HG02870 (cell line): ENCODE measurements at regions not wholly inside any gene's neighbourhood (a gene's known extent, or its start where the extent isn't known, plus 50 kb on each side); places are given as distances from the start of the nearest gene placed in this dataset.
A peak's percentile ranks its signal among the peaks of the same experiment; 100 is the strongest.

Source experiments
- ATAC-seq: cut with Tn5 transposase; IDR thresholded peaks from one replicate; pipeline ENCODE4 v1.9.1; 2021; ENCODE audit warnings: mild to moderate bottlenecking, moderate library complexity; ENCODE audit not compliant: unreplicated experiment

- ATAC-seq: no peak
Observed at GRCh38 chr7:97466071-97466470, 265.8 kb upstream of the TAC1 start.

GRCh38 chr7:97466999-97467740 is 264.7 kb upstream of the TAC1 start:
- no peak for ATAC-seq

GRCh38 chr7:97468493-97468892 is 263.4 kb upstream of the TAC1 start:
- no peak for ATAC-seq

DNA sequence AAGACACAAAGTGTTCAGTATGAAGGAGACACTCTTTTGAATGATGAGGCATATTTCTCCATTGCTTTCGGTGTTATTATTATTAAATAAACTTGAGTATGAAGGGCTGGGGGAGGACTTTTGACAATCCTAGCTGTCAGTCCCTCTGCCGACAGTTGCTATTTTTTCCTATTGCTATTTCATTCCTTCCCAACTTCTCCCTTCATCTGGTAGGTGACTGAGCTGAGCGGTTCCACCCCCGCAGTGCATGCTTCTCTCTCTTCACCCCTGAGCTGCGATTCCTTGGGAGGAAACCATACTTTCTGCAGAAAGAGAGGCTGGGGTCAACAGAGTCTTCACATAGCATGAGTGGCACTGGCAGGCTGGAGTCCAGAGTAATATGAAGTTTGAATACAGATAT is 261.2 kb upstream of the TAC1 start:
- no peak for ATAC-seq

- no peak for ATAC-seq
Observed at GRCh38 chr7:97471491-97471890, 260.4 kb upstream of the TAC1 start.

- no peak for ATAC-seq
Observed at GRCh38 chr7:97479740-97480290, 252.1 kb upstream of the TAC1 start.

DNA sequence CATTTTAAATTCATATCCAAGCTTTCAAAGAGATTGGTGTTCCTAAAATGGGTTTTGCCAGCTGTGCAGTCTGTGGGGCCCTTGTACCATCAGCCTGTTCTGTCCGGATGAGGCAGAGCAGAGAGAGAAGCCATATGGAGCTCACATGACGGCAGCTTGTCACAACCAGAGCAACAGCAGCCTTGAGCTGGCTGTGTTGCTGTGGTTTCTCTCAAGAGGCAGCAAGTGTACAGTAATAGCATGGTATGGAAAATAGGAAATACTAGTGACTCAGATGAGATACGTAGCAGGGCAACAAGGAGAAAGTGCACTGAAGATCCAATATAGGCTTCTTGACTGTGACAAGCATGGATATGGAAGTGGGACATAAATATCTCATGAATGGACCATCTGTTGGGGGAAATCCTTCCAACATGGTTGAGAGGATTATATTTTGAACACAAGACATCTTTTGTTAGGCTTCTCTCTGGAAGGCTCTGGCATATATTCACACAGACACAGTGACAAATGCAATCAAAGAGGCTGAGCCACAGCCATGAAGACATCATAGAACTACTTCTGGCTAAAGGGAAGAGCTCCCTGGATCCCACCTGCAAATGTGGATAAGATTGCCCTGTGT is 251.0 kb upstream of the TAC1 start:
- no peak for ATAC-seq

DNA sequence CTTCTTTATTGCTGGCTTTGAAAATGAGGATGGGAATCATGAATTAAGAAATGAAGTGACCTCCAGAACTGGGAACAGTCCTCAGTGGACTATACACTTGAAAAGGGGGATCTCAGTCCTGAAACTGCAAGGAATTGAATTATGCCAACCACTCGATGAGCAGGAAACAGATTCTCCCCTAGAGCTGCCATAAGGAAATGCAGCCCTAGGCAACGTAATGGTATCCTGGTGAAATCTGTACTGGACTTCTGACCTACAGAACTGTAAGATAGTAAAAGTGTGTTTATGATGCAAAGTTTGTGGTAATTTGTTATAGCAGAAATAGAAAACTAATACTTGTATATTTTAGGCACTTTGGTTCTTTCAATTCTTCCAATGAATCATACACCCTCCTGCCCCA is 236.4 kb upstream of the TAC1 start:
- ATAC-seq: no peak

GRCh38 chr7:97499204-97499603 is 232.7 kb upstream of the TAC1 start:
- ATAC-seq: no peak

DNA sequence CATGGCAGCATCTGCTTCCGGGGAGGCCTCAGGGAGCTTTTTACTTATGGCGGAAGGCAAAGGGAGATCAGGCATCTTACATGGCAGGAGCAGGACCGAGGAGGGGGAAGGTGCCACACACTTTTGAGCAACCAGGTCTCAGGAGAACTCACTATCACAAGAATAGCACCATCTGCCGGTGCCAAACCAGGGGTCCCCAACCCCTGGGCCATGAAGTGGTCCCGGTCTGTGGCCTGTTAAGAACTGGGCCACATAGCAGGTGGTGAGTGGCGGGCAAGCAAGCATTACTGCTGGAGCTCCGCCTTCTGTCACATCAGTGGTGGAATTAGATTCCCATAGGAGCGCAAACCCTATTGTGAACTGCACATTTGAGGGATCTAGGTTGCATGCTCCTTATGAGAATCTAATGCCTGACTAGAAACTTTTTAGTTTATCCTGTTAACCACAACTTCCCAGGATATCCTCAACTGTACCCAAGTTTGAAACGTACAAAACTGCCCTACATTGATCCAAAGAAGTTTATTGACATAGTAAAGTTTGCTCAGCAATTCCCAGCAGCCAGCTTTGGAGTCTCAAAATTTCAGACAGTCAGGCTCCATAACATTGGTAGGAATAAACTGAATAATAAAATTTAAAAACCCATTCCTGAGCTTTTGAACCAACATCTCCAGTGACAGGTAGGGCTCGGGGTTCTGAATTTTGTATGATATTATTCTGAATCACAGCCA is 228.4 kb upstream of the TAC1 start:
- no peak for ATAC-seq

GRCh38 chr7:97506728-97507127 is 225.2 kb upstream of the TAC1 start:
- no peak for ATAC-seq

DNA sequence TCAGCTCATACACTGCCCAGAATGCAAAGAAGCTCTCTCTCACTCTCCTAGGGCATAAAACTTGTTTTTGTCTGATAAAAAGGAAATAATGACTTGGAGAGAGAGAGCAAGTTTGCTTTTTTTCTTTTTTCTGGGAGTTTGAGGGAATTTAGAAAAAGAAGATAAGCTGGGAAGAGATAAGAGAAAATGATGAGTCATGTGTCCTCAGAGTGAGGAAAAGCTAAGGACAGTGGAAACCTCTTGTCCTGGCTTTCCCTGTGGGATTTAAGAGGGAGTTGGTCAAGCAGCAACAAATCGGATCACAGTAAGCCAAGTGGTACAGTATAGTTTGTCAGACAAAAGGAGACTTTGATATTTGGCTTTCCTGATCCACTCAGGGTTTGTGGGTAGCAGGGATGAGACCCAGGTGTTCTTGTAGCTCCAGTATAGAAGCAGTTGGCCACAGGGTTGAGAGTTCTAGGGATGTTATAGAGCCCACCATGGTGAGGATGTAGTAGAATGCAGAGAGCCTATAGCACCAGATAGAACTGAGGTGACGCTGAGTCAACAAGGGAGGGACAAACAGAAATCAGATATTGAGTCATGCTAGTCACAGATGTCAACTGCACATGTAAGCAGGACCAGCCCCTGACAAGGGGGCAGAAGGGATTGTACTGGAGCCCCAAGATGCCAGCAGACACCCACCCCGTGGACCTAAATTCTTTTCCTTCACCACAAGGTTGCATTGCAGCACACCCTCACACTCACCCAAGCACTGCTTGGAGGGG is 219.3 kb upstream of the TAC1 start:
- ATAC-seq: peak; percentile 69

DNA sequence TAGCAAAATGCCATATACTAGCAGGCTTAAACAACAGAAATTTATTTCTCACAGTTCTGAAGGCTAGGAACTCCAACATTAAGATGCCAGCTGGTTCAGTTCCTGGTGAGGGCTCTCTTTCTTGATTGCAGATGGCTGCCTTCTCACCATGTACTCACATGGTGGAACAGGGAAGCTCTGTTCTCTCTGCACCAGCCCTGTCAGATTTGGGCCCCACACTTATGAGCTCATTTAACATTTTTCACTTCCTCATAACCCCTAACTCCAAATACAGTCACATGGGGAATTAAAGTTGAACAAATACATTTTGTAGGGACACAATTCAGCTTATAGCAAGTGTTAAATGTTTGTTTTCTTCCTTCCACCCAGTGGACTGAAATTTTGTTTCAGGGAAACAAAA is 218.6 kb upstream of the TAC1 start:
- ATAC-seq: peak; percentile 85

DNA sequence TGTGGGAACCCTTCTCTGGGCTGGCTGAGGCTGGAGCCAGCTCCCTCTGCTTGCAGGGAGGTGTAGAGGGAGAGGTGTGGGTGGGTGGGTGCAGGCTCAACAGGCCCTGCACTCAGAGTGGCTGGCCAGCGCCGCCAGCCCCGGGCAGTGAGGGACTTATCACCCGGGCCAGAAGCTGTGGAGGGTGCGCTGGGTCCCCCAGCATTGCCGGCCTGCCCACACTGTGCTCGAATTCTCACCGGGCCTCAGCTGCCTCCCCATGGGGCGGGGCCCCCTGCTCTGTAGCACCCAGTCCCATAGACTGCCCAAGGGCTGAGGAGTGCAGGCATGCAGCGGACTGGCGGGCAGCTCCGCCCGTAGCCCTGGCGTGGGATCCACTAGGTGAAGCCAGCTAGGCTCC is 190.7 kb upstream of the TAC1 start:
- ATAC-seq: no peak

- no peak for ATAC-seq
Observed at GRCh38 chr7:97555857-97556421, 175.9 kb upstream of the TAC1 start.

GRCh38 chr7:97565665-97566064 is 166.2 kb upstream of the TAC1 start:
- ATAC-seq: no peak

DNA sequence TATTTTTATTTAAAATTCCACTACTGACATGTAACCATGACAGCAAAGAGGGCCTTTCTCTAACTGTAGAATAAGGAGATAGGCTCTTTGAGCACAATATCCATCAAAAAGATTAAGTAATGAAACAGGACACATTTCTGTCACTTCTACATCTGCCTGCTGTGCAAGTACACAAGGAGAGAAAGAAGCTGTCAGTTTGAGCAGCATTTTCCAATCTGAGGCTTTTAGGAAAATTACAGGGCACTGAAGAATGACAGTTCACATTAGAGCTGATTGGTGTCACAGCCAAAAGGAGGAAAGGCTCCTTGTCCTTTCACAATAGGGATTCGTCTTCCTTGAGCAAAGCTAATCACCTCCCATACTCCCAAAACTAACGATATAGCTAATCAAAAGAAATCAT is 158.8 kb upstream of the TAC1 start:
- no peak for ATAC-seq

DNA sequence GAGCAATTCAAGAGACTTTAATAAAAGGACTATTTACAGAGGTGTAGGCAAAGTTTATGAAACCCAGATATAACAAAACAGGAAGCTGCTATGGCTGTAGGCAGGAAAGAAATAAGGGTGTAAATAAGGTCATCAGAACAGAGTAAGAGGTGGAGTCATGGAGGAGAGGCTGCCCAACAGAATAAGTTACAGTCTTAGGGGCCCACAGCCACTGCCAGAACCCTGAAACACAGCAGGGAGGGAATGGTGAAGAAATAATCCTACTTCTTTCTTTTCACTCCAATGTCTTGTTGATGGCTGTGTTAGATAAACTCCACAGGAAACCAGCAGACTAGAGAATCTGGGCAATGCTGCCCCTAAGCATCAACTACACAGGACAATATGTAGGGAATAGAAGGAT is 155.8 kb upstream of the TAC1 start:
- no peak for ATAC-seq

GRCh38 chr7:97578225-97578624 is 153.7 kb upstream of the TAC1 start:
- no peak for ATAC-seq

DNA sequence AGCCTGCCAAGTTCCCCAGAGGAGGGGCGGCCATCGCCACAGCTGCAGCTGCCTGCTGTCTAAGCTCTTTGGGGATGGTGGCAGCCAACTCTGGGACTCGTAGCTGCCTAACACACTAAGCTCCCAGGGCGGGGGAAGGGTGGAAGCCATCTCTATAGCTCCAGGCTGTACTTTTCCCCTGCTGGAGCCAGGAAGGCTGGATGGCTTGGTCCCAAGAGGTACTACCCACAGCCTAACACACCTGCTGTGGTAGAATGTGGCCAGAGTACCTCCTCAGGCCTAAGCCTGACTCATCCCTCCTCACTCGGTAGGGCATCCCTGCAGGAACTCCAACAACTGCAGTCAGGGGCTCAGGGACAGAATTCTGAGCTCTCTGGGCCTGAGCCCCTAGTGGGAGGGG is 151.7 kb upstream of the TAC1 start:
- no peak for ATAC-seq

GRCh38 chr7:97595439-97595838 is 136.4 kb upstream of the TAC1 start:
- no peak for ATAC-seq
